H9 (cell line): ENCODE measurements at regions not wholly inside any gene's neighbourhood (a gene's known extent, or its start where the extent isn't known, plus 50 kb on each side); places are given as distances from the start of the nearest gene placed in this dataset.

ENCODE experiments used
- DNase-seq: peaks from one replicate; pipeline ENCODE4 v3.0.0-alpha.2; 2017
- H2AFZ ChIP-seq: one replicate; pipeline ENCODE4 v1.6.1; 2013; ENCODE audit warnings: mild to moderate bottlenecking, low read length, control low read depth, moderate library complexity
- H2AK5ac ChIP-seq: 2 replicates; pipeline ENCODE4 v1.6.1; 2013; ENCODE audit warnings: low read length, control low read depth, mixed read lengths; ENCODE audit not compliant: insufficient read length
- H2BK120ac ChIP-seq: one replicate; pipeline ENCODE4 v1.6.1; 2013; ENCODE audit warnings: low read depth, mild to moderate bottlenecking, low read length, control low read depth, inconsistent platforms; ENCODE audit not compliant: poor library complexity, severe bottlenecking
- H2BK12ac ChIP-seq: 2 replicates; pipeline ENCODE4 v1.6.1; 2013; ENCODE audit warnings: low read length, control low read depth, mixed read lengths, low read depth; ENCODE audit not compliant: insufficient read length
- H2BK15ac ChIP-seq: 2 replicates; pipeline ENCODE4 v1.6.1; 2013; ENCODE audit warnings: low read depth, low read length, control low read depth
- H2BK20ac ChIP-seq: one replicate; pipeline ENCODE4 v1.6.1; 2013; ENCODE audit warnings: low read depth, mild to moderate bottlenecking, low read length, control low read depth, inconsistent platforms; ENCODE audit not compliant: poor library complexity, severe bottlenecking
- H2BK5ac ChIP-seq: 2 replicates; pipeline ENCODE4 v1.6.1; 2013; ENCODE audit warnings: low read length, control low read depth, mixed read lengths; ENCODE audit not compliant: insufficient read length
- H3K14ac ChIP-seq: 2 replicates; pipeline ENCODE4 v1.6.1; 2013; ENCODE audit warnings: low read length, control low read depth; ENCODE audit not compliant: insufficient read depth
- H3K18ac ChIP-seq: 2 replicates; pipeline ENCODE4 v1.6.1; 2013; ENCODE audit warnings: low read depth, mild to moderate bottlenecking, mixed read lengths, low read length, control low read depth; ENCODE audit not compliant: insufficient read length
- H3K23ac ChIP-seq: 2 replicates; pipeline ENCODE4 v1.6.1; 2013; ENCODE audit warnings: low read length, control low read depth, mixed read lengths, low read depth; ENCODE audit not compliant: insufficient read length
- H3K23me2 ChIP-seq: 2 replicates; pipeline ENCODE4 v1.6.1; 2013; ENCODE audit warnings: low read depth, mild to moderate bottlenecking, mixed read lengths, low read length, control low read depth; ENCODE audit not compliant: insufficient read length, poor library complexity, severe bottlenecking
- H3K27ac ChIP-seq: 2 replicates; pipeline ENCODE4 v1.5.1; 2013; ENCODE audit warnings: low read length, control low read depth, mixed read lengths, low read depth; ENCODE audit not compliant: insufficient read length
- H3K27me3 ChIP-seq: 2 replicates; pipeline ENCODE4 v1.6.1; 2013; ENCODE audit warnings: low read length, control low read depth, inconsistent platforms; ENCODE audit not compliant: insufficient read depth
- H3K4ac ChIP-seq: 2 replicates; pipeline ENCODE4 v1.6.1; 2013; ENCODE audit warnings: low read depth, mild to moderate bottlenecking, control low read depth, inconsistent platforms, low read length, moderate library complexity
- H3K4me1 ChIP-seq: 2 replicates; pipeline ENCODE4 v1.6.1; 2013; ENCODE audit warnings: low read length, control low read depth, inconsistent platforms; ENCODE audit not compliant: insufficient read depth
- H3K4me2 ChIP-seq: 2 replicates; pipeline ENCODE4 v1.6.1; 2013; ENCODE audit warnings: low read length, control low read depth, mixed read lengths; ENCODE audit not compliant: insufficient read length, insufficient read depth
- H3K56ac ChIP-seq: 2 replicates; pipeline ENCODE4 v1.6.1; 2013; ENCODE audit warnings: low read depth, mild to moderate bottlenecking, mixed read lengths, low read length, control low read depth; ENCODE audit not compliant: insufficient read length
- H3K79me1 ChIP-seq: 2 replicates; pipeline ENCODE4 v1.6.1; 2013; ENCODE audit warnings: low read depth, mild to moderate bottlenecking, moderate library complexity, low read length, control low read depth, inconsistent platforms; ENCODE audit not compliant: insufficient read depth, poor library complexity, severe bottlenecking
- H3K79me2 ChIP-seq: 2 replicates; pipeline ENCODE4 v1.6.1; 2013; ENCODE audit warnings: low read length, control low read depth, inconsistent platforms; ENCODE audit not compliant: insufficient read depth
- H3K9ac ChIP-seq: 2 replicates; pipeline ENCODE4 v1.6.1; 2013; ENCODE audit warnings: low read length, control low read depth, mixed read lengths; ENCODE audit not compliant: insufficient read length; ENCODE audit errors: extremely low read depth
- H3K9me3 ChIP-seq: one replicate; pipeline ENCODE4 v1.6.1; 2013; ENCODE audit warnings: low read depth, low read length, inconsistent platforms; ENCODE audit not compliant: control insufficient read depth
- H3T11ph ChIP-seq: one replicate; pipeline ENCODE4 v1.6.1; 2013; ENCODE audit warnings: mild to moderate bottlenecking, low read length, control low read depth, inconsistent platforms
- H4K20me1 ChIP-seq: one replicate; pipeline ENCODE4 v1.6.1; 2013; ENCODE audit not compliant: control insufficient read depth, insufficient read length, insufficient read depth
- H4K5ac ChIP-seq: 2 replicates; pipeline ENCODE4 v1.6.1; 2013; ENCODE audit warnings: low read depth, mild to moderate bottlenecking, mixed read lengths, low read length, control low read depth; ENCODE audit not compliant: insufficient read length
- H4K8ac ChIP-seq: replicated peaks from 2 replicates; pipeline ENCODE4 v1.6.1; 2013; ENCODE audit warnings: low read length, control low read depth, mixed read lengths, low read depth; ENCODE audit not compliant: insufficient read length
- H4K91ac ChIP-seq: 2 replicates; pipeline ENCODE4 v1.6.1; 2013; ENCODE audit warnings: low read depth, mild to moderate bottlenecking, moderate library complexity, mixed read lengths, low read length, control low read depth; ENCODE audit not compliant: insufficient read length
- H3K27ac Mint-ChIP-seq, 3 experiments: 2 replicates in 2 of 3; 3 replicates in 1 of 3; pipeline ENCODE4 v1.8.0; 2020 to 2021; ENCODE audit warnings: mixed read lengths in 3 of 3, mild to moderate bottlenecking in 1 of 3, moderate library complexity in 1 of 3
- H3K27me3 Mint-ChIP-seq: 2 replicates; pipeline ENCODE4 v1.8.0; 2021; ENCODE audit warnings: low read depth, mild to moderate bottlenecking, moderate library complexity, mixed read lengths
- H3K36me3 Mint-ChIP-seq, 3 experiments: 2 replicates in 2 of 3; 3 replicates in 1 of 3; pipeline ENCODE4 v1.8.0; 2020 to 2021; ENCODE audit warnings: low read depth in 3 of 3, mixed read lengths in 3 of 3; ENCODE audit not compliant: insufficient read depth in 1 of 3
- H3K4me1 Mint-ChIP-seq, 2 experiments: 2 replicates each; pipeline ENCODE4 v1.8.0; 2020; ENCODE audit warnings: mixed read lengths in 2 of 2
- H3K4me3 Mint-ChIP-seq, 2 experiments: 2 replicates in 1 of 2; 3 replicates in 1 of 2; pipeline ENCODE4 v1.8.0; 2020 to 2021; ENCODE audit warnings: mild to moderate bottlenecking in 2 of 2, mixed read lengths in 2 of 2, moderate library complexity in 1 of 2
- H3K9me3 Mint-ChIP-seq, 2 experiments: 2 replicates in 1 of 2; 3 replicates in 1 of 2; pipeline ENCODE4 v1.8.0; 2020; ENCODE audit warnings: mild to moderate bottlenecking in 2 of 2, mixed read lengths in 2 of 2, moderate library complexity in 1 of 2
- WGBS: extraction: QIAGEN DNeasy Blood & Tissue Kit; methylation state at CpG from one replicate; pipeline ENCODE4 v1.1.7; 2013; ENCODE audit warnings: missing lambda C conversion rate, low lambda C conversion rate, mixed read lengths; ENCODE audit not compliant: insufficient read length; ENCODE audit errors: extremely low coverage; 5-methylcytosine and 5-hydroxymethylcytosine counted together
- TF ChIP-seq, protein P1 (sequence below): fragments of 200-600 bp; sonication (generic); conservative IDR thresholded peaks from 3 replicates; pipeline ENCODE4 v1.8.0; 2021; ENCODE audit warnings: antibody characterized with exemption, mild to moderate bottlenecking

DNA sequence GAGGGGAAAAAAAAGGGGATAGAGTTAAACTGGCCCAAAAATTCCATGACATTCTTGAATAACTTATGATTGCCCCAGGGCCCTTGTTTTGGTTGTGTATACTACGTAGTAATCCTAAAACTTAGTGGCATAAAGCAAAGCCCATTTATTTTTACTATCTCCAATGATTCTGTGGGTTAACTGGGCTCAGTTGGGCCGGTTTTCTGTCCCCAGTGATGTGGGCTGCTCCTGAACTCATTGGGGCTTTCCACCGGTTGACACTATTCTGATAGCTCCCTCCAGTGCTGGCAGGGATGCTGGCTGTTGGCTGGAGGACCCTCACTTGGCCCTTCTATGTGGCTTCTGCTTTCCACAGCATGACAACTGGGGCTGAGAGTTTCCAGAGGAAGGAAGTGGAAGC lies 60.0 kb upstream of the TGIF1 start:
- Histone ChIP-seq H3K79me1 (no peaks in the 10 kb centered on the region), H4K20me1 (no peaks in the 10 kb centered on the region), H3K56ac (no peak overlapping the region), H2BK20ac (no peak overlapping the region), H2AFZ (no peak overlapping the region), H2BK15ac (no peak overlapping the region), H3K14ac (no peak overlapping the region), H4K8ac (no peak overlapping the region), H3K27me3 (no peaks in the 10 kb centered on the region), H4K91ac (no peak overlapping the region), H3K23ac (no peak overlapping the region), H3K23me2 (no peaks in the 10 kb centered on the region), H3K4ac (no peak overlapping the region), H3K18ac (no peak overlapping the region), H2BK5ac (no peak overlapping the region), H3K79me2 (no peaks in the 10 kb centered on the region), H2BK12ac (no peak overlapping the region), H2BK120ac (no peak overlapping the region), H3T11ph (no peak overlapping the region), H4K5ac (no peak overlapping the region), H3K9me3 (no peaks in the 10 kb centered on the region), H3K9ac (no peak overlapping the region), H3K27ac (no peak overlapping the region), H3K4me2 (no peak overlapping the region), H2AK5ac (no peak overlapping the region), H3K4me1 (peaks cover 9% of the 10 kb centered on the region; the same call in 1 of the 2 replicates)
- H3K36me3 Mint-ChIP-seq, result peaks cover 9 to 31% (median 10%) of the 10 kb centered on the region in 3 experiments
- H3K4me3 Mint-ChIP-seq, result no peak overlapping the region
- TF ChIP-seq, protein P1, sequence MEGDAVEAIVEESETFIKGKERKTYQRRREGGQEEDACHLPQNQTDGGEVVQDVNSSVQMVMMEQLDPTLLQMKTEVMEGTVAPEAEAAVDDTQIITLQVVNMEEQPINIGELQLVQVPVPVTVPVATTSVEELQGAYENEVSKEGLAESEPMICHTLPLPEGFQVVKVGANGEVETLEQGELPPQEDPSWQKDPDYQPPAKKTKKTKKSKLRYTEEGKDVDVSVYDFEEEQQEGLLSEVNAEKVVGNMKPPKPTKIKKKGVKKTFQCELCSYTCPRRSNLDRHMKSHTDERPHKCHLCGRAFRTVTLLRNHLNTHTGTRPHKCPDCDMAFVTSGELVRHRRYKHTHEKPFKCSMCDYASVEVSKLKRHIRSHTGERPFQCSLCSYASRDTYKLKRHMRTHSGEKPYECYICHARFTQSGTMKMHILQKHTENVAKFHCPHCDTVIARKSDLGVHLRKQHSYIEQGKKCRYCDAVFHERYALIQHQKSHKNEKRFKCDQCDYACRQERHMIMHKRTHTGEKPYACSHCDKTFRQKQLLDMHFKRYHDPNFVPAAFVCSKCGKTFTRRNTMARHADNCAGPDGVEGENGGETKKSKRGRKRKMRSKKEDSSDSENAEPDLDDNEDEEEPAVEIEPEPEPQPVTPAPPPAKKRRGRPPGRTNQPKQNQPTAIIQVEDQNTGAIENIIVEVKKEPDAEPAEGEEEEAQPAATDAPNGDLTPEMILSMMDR, result no peak
- peaks cover 24 to 26% of the 10 kb centered on the region in 2 experiments for H3K4me1 Mint-ChIP-seq
- peaks cover 24 to 30% of the 10 kb centered on the region in 2 experiments for H3K9me3 Mint-ChIP-seq
- no peak overlapping the region for H3K27ac Mint-ChIP-seq
- DNase-seq, result no peak
- H3K27me3 Mint-ChIP-seq, result peaks cover 1% of the 10 kb centered on the region; the same call in 1 of the 2 replicates
- WGBS, result no CpG with 5 or more reads among the region's 3 CpGs
